IMR-90 (cell line): ENCODE measurements at regions not wholly inside any gene's neighbourhood (a gene's known extent, or its start where the extent isn't known, plus 50 kb on each side); places are given as distances from the start of the nearest gene placed in this dataset.

Experiments
- ATAC-seq: fragments of 200-7000 bp; cut with Tn5 transposase; 2 replicates; pipeline ENCODE4 v1.9.1; 2020; ENCODE audit warnings: low read depth, mild to moderate bottlenecking, moderate library complexity
- BruUV-seq: library from RNA; stranded (reverse); fragments of 400-500 nt; replicated peaks from 2 replicates; lab custom pipeline; 2021; lab: Mats Ljungman, UMichigan
- CTCF ChIA-PET: fragments of 300-600 bp; formaldehyde crosslinking; extraction: SDS; loops from one replicate; lab custom pipeline; 2021; ENCODE audit warnings: antibody characterized with exemption; lab: Yijun Ruan, JAX
- POLR2A ChIA-PET: fragments of 300-600 bp; sonication (Branson Sonifier 250); formaldehyde crosslinking; loops from one replicate; lab custom pipeline; 2022; ENCODE audit warnings: antibody characterized with exemption; ENCODE audit not compliant: unreplicated experiment; lab: Charles Lee
- DNase-seq: peaks from one replicate; pipeline ENCODE4 v3.0.0; 2013
- H2AFZ ChIP-seq: replicated peaks from 2 replicates; pipeline ENCODE3; 2013; ENCODE audit warnings: low read length, mild to moderate bottlenecking; ENCODE audit not compliant: poor library complexity
- H2AK5ac ChIP-seq: 2 replicates; pipeline ENCODE4 v1.6.1; 2013; ENCODE audit warnings: low read depth, low read length, inconsistent platforms
- H2AK9ac ChIP-seq: replicated peaks from 2 replicates; pipeline ENCODE3; 2013; ENCODE audit warnings: mild to moderate bottlenecking, low read depth, low read length, moderate library complexity; ENCODE audit not compliant: poor library complexity
- H2BK120ac ChIP-seq: 2 replicates; pipeline ENCODE4 v1.6.1; 2013; ENCODE audit warnings: low read depth, low read length, inconsistent platforms
- H2BK15ac ChIP-seq: 3 replicates; pipeline ENCODE4 v1.6.1; 2013; ENCODE audit warnings: low read depth, low read length, inconsistent platforms
- H2BK20ac ChIP-seq: 2 replicates; pipeline ENCODE4 v1.6.1; 2013; ENCODE audit warnings: low read depth, mild to moderate bottlenecking, inconsistent platforms, low read length, moderate library complexity
- H2BK5ac ChIP-seq: 2 replicates; pipeline ENCODE4 v1.6.1; 2013; ENCODE audit warnings: mild to moderate bottlenecking, low read depth, low read length, inconsistent platforms; ENCODE audit not compliant: poor library complexity, severe bottlenecking
- H3K14ac ChIP-seq: replicated peaks from 2 replicates; pipeline ENCODE4 v1.6.1; 2013; ENCODE audit warnings: low read depth, low read length, inconsistent platforms
- H3K18ac ChIP-seq: 2 replicates; pipeline ENCODE4 v1.6.1; 2013; ENCODE audit warnings: low read depth, low read length, control low read depth
- H3K23ac ChIP-seq: 2 replicates; pipeline ENCODE4 v1.6.1; 2013; ENCODE audit warnings: low read depth, low read length, inconsistent platforms
- H3K27ac ChIP-seq: 2 replicates; pipeline ENCODE4 v1.5.1; 2013; ENCODE audit warnings: mild to moderate bottlenecking, control low read depth, low read length; ENCODE audit not compliant: insufficient read depth
- H3K27me3 ChIP-seq: 2 replicates; pipeline ENCODE4 v1.6.1; 2013; ENCODE audit warnings: low read length; ENCODE audit not compliant: control insufficient read depth, insufficient read depth
- H3K36me3 ChIP-seq: 2 replicates; pipeline ENCODE4 v1.6.1; 2013; ENCODE audit warnings: low read length, mixed read lengths; ENCODE audit not compliant: control insufficient read depth, insufficient read depth
- H3K4ac ChIP-seq: 2 replicates; pipeline ENCODE4 v1.6.1; 2013; ENCODE audit warnings: low read depth, low read length, inconsistent platforms
- H3K4me1 ChIP-seq: 2 replicates; pipeline ENCODE4 v1.6.1; 2013; ENCODE audit warnings: low read length, mixed read lengths; ENCODE audit not compliant: control insufficient read depth, insufficient read depth
- H3K4me2 ChIP-seq: 2 replicates; pipeline ENCODE4 v1.6.1; 2013; ENCODE audit warnings: low read depth, mild to moderate bottlenecking, control low read depth, low read length, moderate library complexity
- H3K4me3 ChIP-seq: 2 replicates; pipeline ENCODE4 v1.5.1; 2013; ENCODE audit warnings: low read depth, mild to moderate bottlenecking, control low read depth, low read length, moderate library complexity; ENCODE audit not compliant: insufficient read depth
- H3K56ac ChIP-seq: 2 replicates; pipeline ENCODE4 v1.6.1; 2013; ENCODE audit warnings: low read length, inconsistent platforms; ENCODE audit not compliant: insufficient read depth; ENCODE audit errors: extremely low read depth
- H3K79me1 ChIP-seq, 2 experiments: 2 replicates each; pipeline ENCODE4 v1.6.1; 2013; ENCODE audit warnings: low read length in 2 of 2, inconsistent platforms in 1 of 2, low read depth in 1 of 2
- H3K9ac ChIP-seq: 2 replicates; pipeline ENCODE4 v1.6.1; 2013; ENCODE audit warnings: low read depth, low read length, control low read depth
- H3K9me1 ChIP-seq: 2 replicates; pipeline ENCODE4 v1.6.1; 2013; ENCODE audit warnings: low read length, inconsistent platforms; ENCODE audit not compliant: insufficient read depth
- H3K9me3 ChIP-seq: 2 replicates; pipeline ENCODE4 v1.6.1; 2013; ENCODE audit warnings: low read length; ENCODE audit not compliant: control insufficient read depth, insufficient read depth
- H4K20me1 ChIP-seq: 2 replicates; pipeline ENCODE4 v1.6.1; 2013; ENCODE audit warnings: low read length, inconsistent platforms; ENCODE audit not compliant: insufficient read depth
- H4K5ac ChIP-seq: 2 replicates; pipeline ENCODE4 v1.6.1; 2013; ENCODE audit warnings: mild to moderate bottlenecking, low read depth, low read length, control low read depth
- H4K8ac ChIP-seq, 2 experiments: 2 replicates each; pipeline ENCODE4 v1.6.1; 2013; ENCODE audit warnings: low read depth in 2 of 2, low read length in 2 of 2, control low read depth in 1 of 2, inconsistent platforms in 1 of 2
- H4K91ac ChIP-seq: 2 replicates; pipeline ENCODE4 v1.6.1; 2013; ENCODE audit warnings: low read depth, low read length, inconsistent platforms; ENCODE audit not compliant: insufficient read depth
- BHLHE40 ChIP-seq: fragments of 150-350 bp; IDR thresholded peaks from 2 replicates; pipeline ENCODE4 v1.6.1; 2016; ENCODE audit warnings: mild to moderate bottlenecking, low read depth, low read length
- ELK1 ChIP-seq: fragments of 150-350 bp; IDR thresholded peaks from 2 replicates; pipeline ENCODE4 v1.6.1; 2016; ENCODE audit warnings: low read depth, mild to moderate bottlenecking, low read length, moderate library complexity, borderline replicate concordance
- FOS ChIP-seq: fragments of 150-350 bp; IDR thresholded peaks from 2 replicates; pipeline ENCODE4 v1.6.1; 2016; ENCODE audit warnings: low read depth, low read length
- NFE2L2 ChIP-seq: fragments of 150-350 bp; IDR thresholded peaks from 2 replicates; pipeline ENCODE4 v1.6.1; 2016; ENCODE audit warnings: low read depth, mild to moderate bottlenecking, low read length
- RFX5 ChIP-seq: IDR thresholded peaks from 2 replicates; pipeline ENCODE4 v1.8.0; 2012; ENCODE audit warnings: low read depth, mild to moderate bottlenecking, low read length, moderate library complexity
- SMC3 ChIP-seq: fragments of 150-350 bp; IDR thresholded peaks from 2 replicates; pipeline ENCODE4 v1.6.1; 2016; ENCODE audit warnings: low read depth, mild to moderate bottlenecking, antibody characterized with exemption, low read length, moderate library complexity
- USF2 ChIP-seq: fragments of 150-350 bp; IDR thresholded peaks from 2 replicates; pipeline ENCODE4 v1.6.1; 2017; ENCODE audit warnings: mild to moderate bottlenecking, antibody characterized with exemption, low read length, low read depth
- WGBS, 2 experiments: methylation state at CpG; one replicate each; pipeline versions ENCODE4 v1.1.5 to v1.1.7; 2013; ENCODE audit warnings: missing lambda C conversion rate in 2 of 2; ENCODE audit not compliant: insufficient read length in 1 of 2; ENCODE audit errors: extremely low coverage in 2 of 2; 5-methylcytosine and 5-hydroxymethylcytosine counted together
- dilution Hi-C: fragments of 300-500 bp; cut with HindIII; formaldehyde crosslinking; loops from one replicate; pipeline ENCODE4 v1.14.3; 2018; ENCODE audit warnings: low sequenced_read_pairs; ENCODE audit not compliant: unreplicated experiment
- in situ Hi-C: fragments of 300-500 bp; cut with MboI; formaldehyde crosslinking; loops from 3 replicates; pipeline ENCODE4 v1.14.3; 2019; ENCODE audit warnings: low sequenced_read_pairs, inconsistent platforms, mixed read lengths
- intact Hi-C: fragments of 100-400 bp; cut with micrococcal nuclease; formaldehyde crosslinking; loops from 2 replicates; pipeline ENCODE4 v1.10.0; 2022

GRCh38 chr6:113718588-113718987 lies 138.6 kb upstream of the MARCKS start:
- no peaks in the 10 kb centered on the region for H3K79me1 ChIP-seq
- H3K56ac ChIP-seq = no peak overlapping the region
- ATAC-seq = no peak
- peak overlapping the region; percentile 26; the same call in 1 of the 2 replicates for H2BK120ac ChIP-seq
- no peak overlapping the region for H2BK5ac ChIP-seq
- no peak overlapping the region for H4K8ac ChIP-seq
- TF ChIP-seq SMC3 = no peak
- TF ChIP-seq FOS = no peak
- no peak for TF ChIP-seq BHLHE40
- TF ChIP-seq RFX5 = no peak
- TF ChIP-seq USF2 = no peak
- no peak for TF ChIP-seq NFE2L2
- no peak for TF ChIP-seq ELK1
- POLR2A ChIA-PET = no interaction called here
- H3K9me3 ChIP-seq = no peaks in the 10 kb centered on the region
- H3K4ac ChIP-seq = no peak overlapping the region; the same call in 1 of the 2 replicates
- H2AK9ac ChIP-seq = no peak overlapping the region
- H2BK20ac ChIP-seq = no peak overlapping the region; the same call in 1 of the 2 replicates
- H2AFZ ChIP-seq = no peak overlapping the region
- no TSS peak for BruUV-seq
- no CpG with 5 or more reads among the region's 4 CpGs for WGBS, 2 experiments
- no peaks in the 10 kb centered on the region for H4K20me1 ChIP-seq
- H3K27ac ChIP-seq = no peak overlapping the region
- CTCF ChIA-PET = no interaction called here
- in situ Hi-C loops (no loop called here), intact Hi-C loops (no loop called here), dilution Hi-C loops (no loop called here)
- peaks cover 6% of the 10 kb centered on the region for H3K4me1 ChIP-seq
- H2AK5ac ChIP-seq = peak overlapping the region; percentile 51; the same call in 1 of the 2 replicates
- no peak overlapping the region for H4K5ac ChIP-seq
- H3K4me3 ChIP-seq = no peak overlapping the region
- H3K23ac ChIP-seq = no peak overlapping the region
- H4K91ac ChIP-seq = 0 out of 2 replicates have a peak overlapping the region, but pooled peaks have one; percentile 1
- H3K9me1 ChIP-seq = no peaks in the 10 kb centered on the region
- no peaks in the 10 kb centered on the region for H3K36me3 ChIP-seq
- peak overlapping the region; percentile 73; the same call in 1 of the 3 replicates for H2BK15ac ChIP-seq
- H3K14ac ChIP-seq = no peak overlapping the region
- no peak for DNase-seq
- no peaks in the 10 kb centered on the region; the same call in 1 of the 2 replicates for H3K27me3 ChIP-seq
- no peak overlapping the region for H3K9ac ChIP-seq
- no peak overlapping the region for H3K4me2 ChIP-seq
- H3K18ac ChIP-seq = no peak overlapping the region; the same call in 1 of the 2 replicates
